ENCODE measurements at regions not wholly inside any gene's neighbourhood (a gene's known extent, or its start where the extent isn't known, plus 50 kb on each side); places are given as distances from the start of the nearest gene placed in this dataset.
"Not testable (repeated sequence)": the region's sequence is repeated elsewhere in the genome, so short reads cannot be mapped to it uniquely, and the experiment has no call there.

DNA sequence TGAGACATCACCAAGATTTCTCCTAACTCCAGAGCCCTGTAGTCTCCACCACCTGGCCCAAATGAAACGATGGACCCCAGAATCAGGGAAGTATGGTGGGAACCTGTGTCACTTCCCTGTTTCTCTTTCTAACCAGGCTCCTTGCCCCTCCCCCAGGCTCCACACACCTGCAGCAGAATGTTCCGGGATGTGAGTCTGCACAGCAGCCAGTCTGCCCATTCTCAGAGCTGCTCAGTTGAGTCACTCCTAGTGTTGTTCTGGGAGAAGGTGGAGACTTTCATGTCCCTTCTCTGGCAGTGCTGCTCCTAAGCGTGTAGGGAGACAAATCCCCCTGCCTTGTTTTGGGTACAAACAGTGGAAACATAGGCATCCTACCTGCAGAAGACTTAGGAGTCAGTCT, 76.0 kb upstream of the XPA start:
- DNase-seq (ENCODE audit: low spot score): no peak

DNA sequence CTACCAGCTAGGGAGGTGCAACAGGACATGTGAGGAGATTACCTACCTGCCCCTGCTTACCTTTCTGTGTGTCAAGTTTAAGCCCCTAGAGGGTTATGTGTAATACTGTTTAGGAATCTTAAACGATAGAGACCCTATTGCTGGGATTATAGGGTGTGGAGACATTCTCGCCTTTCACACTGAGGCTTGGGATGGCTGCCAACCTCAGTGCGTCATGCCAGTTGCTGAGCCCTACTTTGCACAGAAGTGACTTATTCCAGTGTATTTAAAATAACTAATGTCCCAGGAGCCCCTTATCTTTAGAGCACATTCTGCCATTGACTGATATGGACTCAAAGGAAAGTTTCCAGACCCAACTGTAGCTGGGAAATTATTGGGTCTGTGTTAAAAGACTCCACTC, 76.6 kb upstream of the XPA start:
- no peak for DNase-seq (ENCODE audit: low spot score)

GRCh38 chr9:97774673-97775072, 77.5 kb upstream of the XPA start:
- DNase-seq (ENCODE audit: low spot score): no peak

DNA sequence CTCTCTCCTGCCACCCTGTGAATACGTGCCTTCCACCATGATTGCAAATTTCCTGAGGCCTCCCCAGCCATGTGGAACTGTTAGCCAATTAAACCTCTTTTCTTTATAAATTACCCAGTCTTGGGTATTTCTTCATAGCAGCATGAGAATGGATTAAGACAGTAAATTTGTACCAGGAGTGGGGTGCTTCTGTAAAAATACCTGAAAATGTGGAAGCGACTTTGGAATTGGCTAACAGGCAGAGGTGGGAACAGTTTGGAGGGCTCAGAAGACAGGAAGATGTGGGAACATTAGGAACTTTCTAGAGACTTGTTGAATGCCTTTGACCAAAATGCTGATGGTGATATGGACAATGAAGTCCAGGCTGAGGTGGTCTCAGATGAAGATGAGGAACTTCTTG, 74.3 kb upstream of the FOXE1 start:
- not testable (repeated sequence) for DNase-seq (ENCODE audit: low spot score)

GRCh38 chr9:97779608-97780007, 73.4 kb upstream of the FOXE1 start:
- DNase-seq (ENCODE audit: low spot score): no peak

DNA sequence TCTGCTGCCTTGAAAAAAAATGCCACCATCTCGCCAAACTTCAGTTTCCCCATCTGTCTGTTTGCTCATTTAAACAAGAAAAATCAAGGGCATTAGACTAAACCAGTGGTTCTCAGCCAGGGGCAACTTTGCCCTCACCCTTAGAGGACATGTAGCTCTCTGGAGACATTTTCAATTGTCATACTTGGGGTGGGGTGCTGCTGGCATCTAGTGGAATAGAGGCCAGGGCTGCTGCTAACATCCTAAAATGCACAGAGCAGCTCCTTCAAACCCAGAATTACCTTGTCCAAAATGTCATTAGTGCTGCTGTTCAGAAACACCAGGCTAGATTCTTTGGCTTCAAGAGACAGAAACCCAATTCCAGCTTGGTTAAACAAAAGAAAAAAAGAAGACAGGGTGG, 71.1 kb upstream of the FOXE1 start:
- DNase-seq (ENCODE audit: low spot score): no peak

GRCh38 chr9:97786341-97786740, 66.7 kb upstream of the FOXE1 start:
- DNase-seq (ENCODE audit: low spot score): no peak

DNA sequence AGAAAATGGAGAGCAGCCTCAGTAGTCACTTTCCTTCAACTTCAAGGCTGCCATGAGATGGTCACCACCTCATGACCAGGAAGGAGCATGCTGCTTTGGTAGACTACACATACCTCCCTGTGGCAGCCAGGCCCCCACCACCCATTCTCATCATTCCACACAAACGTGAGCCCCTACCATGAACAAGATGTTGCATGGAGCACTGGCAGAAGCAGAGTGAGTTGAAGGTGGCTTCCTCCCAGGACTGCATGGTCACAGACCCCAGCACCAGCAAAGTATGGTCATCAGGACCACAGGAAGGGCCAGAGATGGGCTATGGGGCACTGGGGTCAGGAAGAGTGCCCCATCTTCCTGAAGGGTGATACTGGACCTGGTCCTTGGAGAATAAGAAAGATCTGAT, 65.5 kb upstream of the FOXE1 start:
- no peak for DNase-seq (ENCODE audit: low spot score)

DNA sequence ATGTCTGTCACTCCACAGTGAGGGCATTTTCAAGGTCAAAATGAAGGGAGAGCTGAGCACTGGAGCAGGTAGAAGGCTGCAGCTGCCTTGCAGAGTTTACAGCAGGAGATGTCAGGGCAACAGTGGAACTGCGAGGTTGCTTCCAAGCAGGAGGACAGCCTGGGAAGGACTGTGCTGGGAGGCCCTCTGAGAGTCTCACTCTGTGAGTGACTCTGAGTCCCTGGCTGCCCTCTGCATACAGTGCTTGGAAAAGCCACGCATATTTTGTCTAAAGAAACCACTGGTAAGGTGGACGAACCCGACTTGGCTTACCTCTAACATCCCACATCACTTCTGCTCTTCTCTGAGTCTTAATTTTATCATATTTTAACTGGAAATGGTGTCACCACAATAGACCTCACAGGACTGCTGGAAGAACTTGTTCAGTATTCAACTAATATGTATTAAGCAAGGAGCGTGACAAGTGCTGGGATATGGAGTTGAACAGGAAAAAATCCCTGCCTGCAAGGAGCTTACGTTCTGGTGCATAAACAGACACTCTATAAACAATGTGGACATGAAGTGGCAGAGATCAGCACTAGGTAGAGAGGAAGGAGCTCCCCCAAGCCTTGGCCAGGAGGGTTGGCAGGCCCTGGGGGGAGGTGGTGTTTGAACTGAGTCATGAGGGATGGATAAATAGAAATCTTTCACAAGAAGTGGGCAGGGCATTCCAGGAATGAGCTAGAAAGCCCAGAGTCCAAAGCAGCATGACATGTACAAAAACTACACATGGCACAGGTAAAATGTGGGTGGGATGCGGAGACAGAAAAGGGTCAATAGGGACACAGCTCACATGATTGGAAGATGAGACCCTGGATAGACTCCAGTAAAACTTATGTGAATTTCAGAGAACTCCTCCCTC, 64.0 kb upstream of the FOXE1 start:
- no peak for DNase-seq (ENCODE audit: low spot score)

DNA sequence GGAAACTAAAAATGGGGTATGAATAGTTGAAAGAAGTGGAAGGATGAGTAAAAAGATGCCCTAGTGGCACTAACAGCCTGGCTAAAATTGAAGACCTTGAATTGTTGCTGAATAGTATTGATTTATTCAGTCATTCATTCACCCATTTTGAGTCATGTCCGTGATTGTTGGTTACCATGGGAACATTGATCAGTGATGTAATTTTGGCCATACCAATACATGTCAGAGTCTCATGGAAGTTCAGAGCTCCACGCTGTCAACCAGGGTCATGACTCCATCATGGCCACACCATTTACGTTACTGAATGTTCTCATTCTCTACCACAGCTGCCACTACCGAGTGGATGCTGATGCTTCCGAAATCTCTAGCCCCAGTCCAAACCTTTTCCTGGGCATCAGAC, 62.5 kb upstream of the FOXE1 start:
- DNase-seq (ENCODE audit: low spot score): no peak

- no peak for DNase-seq (ENCODE audit: low spot score)
Observed at GRCh38 chr9:97791542-97791941, 61.5 kb upstream of the FOXE1 start.

DNA sequence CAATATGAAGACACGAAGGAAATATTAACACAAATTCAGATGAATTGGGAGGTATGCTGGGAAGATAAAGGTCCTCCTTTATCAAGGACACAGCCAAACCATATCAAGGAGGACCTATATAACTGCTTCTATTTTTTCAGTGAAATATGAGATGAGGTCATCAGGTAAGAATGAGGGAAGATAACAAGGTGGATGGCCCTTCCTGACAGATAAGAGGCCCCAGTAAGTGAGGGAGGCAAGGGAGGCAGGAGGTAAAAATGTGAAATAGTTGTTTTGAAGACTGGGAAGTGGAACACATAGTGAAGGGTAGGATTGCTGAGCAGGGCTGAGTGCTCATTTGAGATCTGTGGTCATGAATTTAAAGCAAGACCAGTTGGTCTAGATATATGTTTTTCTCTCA, 60.0 kb upstream of the FOXE1 start:
- no peak for DNase-seq (ENCODE audit: low spot score)

DNA sequence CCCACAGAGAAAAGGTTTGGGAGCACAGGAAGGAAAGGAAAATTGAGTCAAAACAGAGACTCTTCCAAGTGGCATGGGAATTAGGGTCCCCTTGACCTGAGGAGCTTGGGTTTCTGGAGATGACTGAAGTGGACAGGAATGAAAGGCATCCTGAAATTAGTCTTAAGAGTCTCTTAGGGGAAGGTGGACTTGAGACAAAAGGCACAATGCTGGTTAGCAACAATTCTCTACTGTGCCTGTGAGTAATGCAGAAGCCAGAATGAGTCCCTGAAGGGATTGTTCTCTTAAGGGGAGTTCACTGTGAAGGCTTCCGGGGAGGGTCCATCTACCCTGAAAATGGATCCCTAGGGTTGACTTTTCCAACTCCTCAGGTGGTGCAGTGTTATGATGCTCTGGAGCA, 58.4 kb upstream of the FOXE1 start:
- DNase-seq (ENCODE audit: low spot score): no peak

DNA sequence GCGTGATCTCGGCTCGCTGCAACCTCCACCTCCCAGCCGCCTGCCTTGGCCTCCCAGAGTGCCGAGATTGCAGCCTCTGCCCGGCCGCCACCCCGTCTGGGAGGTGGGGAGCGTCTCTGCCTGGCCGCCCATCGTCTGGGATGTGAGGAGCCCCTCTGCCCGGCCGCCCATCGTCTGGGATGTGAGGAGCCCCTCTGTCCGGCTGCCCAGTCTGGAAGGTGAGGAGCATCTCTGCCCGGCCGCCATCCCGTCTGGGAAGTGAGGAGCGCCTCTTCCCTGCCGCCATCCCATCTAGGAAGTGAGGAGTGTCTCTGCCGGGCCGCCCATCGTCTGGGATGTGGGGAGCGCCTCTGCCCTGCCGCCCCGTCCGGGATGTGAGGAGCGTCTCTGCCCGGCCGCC, 56.9 kb upstream of the FOXE1 start:
- DNase-seq (ENCODE audit: low spot score): not testable (repeated sequence)

- no peak for DNase-seq (ENCODE audit: low spot score)
Observed at GRCh38 chr9:97801180-97801579, 51.8 kb upstream of the FOXE1 start.

- no peak for DNase-seq (ENCODE audit: low spot score)
Observed at GRCh38 chr9:97802276-97802675, 50.8 kb upstream of the FOXE1 start.

DNA sequence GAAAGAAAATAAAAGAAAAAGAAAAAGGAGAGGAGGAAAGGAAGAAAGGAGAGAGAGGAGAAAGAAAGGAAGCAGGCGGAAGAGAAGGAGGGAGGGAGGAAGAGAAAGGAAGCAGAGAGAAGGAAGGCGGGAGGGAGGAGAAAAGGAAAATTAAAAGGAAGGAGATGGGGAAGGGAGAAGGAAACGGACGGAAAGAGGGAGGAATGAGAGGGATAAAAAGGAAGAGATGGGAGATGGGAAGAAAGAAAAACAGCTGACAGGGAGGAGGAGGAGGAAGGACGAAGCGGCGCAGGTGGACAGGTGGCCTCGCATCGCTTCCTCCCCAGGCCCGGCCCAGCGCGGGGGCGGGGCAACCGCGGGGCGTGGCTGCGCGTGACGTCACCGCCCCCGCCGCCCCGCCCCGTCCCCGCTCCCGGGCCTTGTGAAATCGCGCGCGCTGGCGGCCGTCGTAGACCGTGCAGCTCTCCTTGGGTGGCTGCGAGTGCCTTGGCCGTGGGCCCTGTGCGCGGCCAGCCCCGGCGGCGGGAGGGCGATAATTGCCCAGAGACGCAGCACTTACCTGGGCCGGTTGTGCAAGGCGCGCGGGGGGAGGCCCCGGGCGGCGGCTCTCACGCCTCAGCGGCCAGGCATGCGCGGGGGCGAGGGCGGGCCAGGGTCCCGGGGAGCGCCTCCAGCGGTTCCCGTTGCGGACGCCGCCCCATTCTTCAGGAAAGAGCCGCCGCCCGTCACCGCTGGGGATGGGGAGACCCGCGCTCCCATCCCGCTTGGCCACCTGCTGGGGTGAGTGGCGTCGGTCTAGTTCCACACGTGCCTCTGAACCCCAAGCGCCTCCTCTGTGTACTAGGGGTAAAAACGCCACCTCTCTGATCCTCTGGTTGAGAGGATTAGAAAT, 49.6 kb upstream of the FOXE1 start:
- peak; percentile 61 for DNase-seq (ENCODE audit: low spot score)
